Parathyroid adenoma (tissue), 2 donors: ENCODE measurements at regions not wholly inside any gene's neighbourhood (a gene's known extent, or its start where the extent isn't known, plus 50 kb on each side); places are given as distances from the start of the nearest gene placed in this dataset.

Source experiments
- H2AFZ ChIP-seq: fragments of 300-600 bp; sonication (generic); one replicate; pipeline ENCODE4 v1.7.0; 2017; ENCODE audit warnings: antibody characterized with exemption, mild to moderate bottlenecking
- H3K27ac ChIP-seq: fragments of 300-600 bp; sonication (generic); one replicate; pipeline ENCODE4 v1.7.0; 2017
- H3K27me3 ChIP-seq: fragments of 300-600 bp; sonication (generic); one replicate; pipeline ENCODE4 v1.7.0; 2017; ENCODE audit warnings: low read length; ENCODE audit not compliant: control insufficient read depth, insufficient read depth
- H3K36me3 ChIP-seq: fragments of 300-600 bp; sonication (generic); one replicate; pipeline ENCODE4 v1.7.0; 2017; ENCODE audit warnings: low read length; ENCODE audit not compliant: control insufficient read depth, insufficient read depth
- H3K4me1 ChIP-seq: fragments of 300-600 bp; sonication (generic); one replicate; pipeline ENCODE4 v1.7.0; 2017; ENCODE audit warnings: control low read depth
- H3K4me2 ChIP-seq: fragments of 300-600 bp; sonication (generic); one replicate; pipeline ENCODE4 v1.7.0; 2017; ENCODE audit warnings: low read length
- H3K4me3 ChIP-seq: fragments of 300-600 bp; sonication (generic); one replicate; pipeline ENCODE4 v1.7.0; 2017; ENCODE audit warnings: low read depth, low read length
- H3K79me2 ChIP-seq: fragments of 300-600 bp; sonication (generic); one replicate; pipeline ENCODE4 v1.7.0; 2017; ENCODE audit warnings: control low read depth
- H3K9ac ChIP-seq: fragments of 300-600 bp; sonication (generic); one replicate; pipeline ENCODE4 v1.7.0; 2017; ENCODE audit warnings: mild to moderate bottlenecking
- H3K9me3 ChIP-seq: fragments of 300-600 bp; sonication (generic); one replicate; pipeline ENCODE4 v1.7.0; 2017; ENCODE audit warnings: low read length; ENCODE audit not compliant: control insufficient read depth
- TF ChIP-seq, protein P1 (sequence below): fragments of 300-600 bp; sonication (generic); IDR thresholded peaks from one replicate; pipeline ENCODE4 v1.7.0; 2017; ENCODE audit warnings: antibody characterized with exemption, mild to moderate bottlenecking
- donor health status: primary hyperparathyroidism.

GRCh38 chr20:48042628-48043027 is 257.3 kb upstream of the SULF2 start:
- Histone ChIP-seq H3K4me2 (no peak overlapping the region), H3K27me3 (peaks cover 3% of the 10 kb centered on the region), H3K9me3 (no peaks in the 10 kb centered on the region), H2AFZ (no peak overlapping the region), H3K27ac (no peak overlapping the region), H3K4me3 (no peak overlapping the region), H3K79me2 (no peaks in the 10 kb centered on the region), H3K4me1 (peaks cover under 1% of the 10 kb centered on the region), H3K36me3 (no peaks in the 10 kb centered on the region), H3K9ac (no peak overlapping the region)
- TF ChIP-seq, protein P1, sequence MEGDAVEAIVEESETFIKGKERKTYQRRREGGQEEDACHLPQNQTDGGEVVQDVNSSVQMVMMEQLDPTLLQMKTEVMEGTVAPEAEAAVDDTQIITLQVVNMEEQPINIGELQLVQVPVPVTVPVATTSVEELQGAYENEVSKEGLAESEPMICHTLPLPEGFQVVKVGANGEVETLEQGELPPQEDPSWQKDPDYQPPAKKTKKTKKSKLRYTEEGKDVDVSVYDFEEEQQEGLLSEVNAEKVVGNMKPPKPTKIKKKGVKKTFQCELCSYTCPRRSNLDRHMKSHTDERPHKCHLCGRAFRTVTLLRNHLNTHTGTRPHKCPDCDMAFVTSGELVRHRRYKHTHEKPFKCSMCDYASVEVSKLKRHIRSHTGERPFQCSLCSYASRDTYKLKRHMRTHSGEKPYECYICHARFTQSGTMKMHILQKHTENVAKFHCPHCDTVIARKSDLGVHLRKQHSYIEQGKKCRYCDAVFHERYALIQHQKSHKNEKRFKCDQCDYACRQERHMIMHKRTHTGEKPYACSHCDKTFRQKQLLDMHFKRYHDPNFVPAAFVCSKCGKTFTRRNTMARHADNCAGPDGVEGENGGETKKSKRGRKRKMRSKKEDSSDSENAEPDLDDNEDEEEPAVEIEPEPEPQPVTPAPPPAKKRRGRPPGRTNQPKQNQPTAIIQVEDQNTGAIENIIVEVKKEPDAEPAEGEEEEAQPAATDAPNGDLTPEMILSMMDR, result no peak

DNA sequence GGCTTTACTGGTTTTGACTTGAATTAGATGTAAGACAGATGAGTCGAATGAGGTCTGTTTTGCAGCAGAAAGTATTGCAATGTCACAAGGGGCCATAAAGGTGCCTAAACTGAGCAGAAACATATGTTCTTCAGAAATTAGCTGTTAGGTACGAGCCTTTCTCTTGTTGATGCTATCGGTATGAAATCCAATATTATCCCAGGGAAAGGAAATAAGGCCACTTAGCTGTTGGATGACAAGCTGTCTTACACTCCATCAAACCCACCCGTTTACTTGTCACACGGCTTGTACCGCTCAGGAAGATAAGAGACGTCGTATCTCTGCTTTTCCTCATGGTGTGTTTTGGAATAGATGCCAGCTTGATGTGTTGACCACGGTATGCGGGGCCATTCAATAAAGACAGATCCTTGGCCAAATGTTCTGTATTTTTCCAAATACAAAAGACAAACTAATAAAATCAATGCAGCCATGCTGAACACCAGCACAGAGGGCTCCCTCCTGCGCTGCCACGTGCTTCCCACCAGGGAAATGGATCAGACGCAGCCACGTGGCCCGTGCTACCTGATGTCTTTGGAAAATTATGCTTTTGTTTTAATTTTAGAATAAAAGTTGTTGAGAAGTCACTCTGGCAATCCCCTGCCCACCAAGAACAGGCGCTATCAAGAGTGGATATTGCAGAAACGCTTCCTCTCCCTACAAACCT is 255.9 kb upstream of the SULF2 start:
- TF ChIP-seq, protein P1, result no peak
- Histone ChIP-seq H3K9me3 (no peaks in the 10 kb centered on the region), H3K79me2 (no peaks in the 10 kb centered on the region)

GRCh38 chr20:48040491-48040890 is 255.2 kb upstream of the SULF2 start:
- Histone ChIP-seq H3K36me3 (no peaks in the 10 kb centered on the region), H3K4me1 (peaks cover 5% of the 10 kb centered on the region), H3K27me3 (peaks cover 3% of the 10 kb centered on the region), H2AFZ (no peak overlapping the region), H3K4me2 (no peak overlapping the region), H3K79me2 (no peaks in the 10 kb centered on the region), H3K9ac (no peak overlapping the region), H3K27ac (no peak overlapping the region), H3K4me3 (no peak overlapping the region), H3K9me3 (no peaks in the 10 kb centered on the region)
- TF ChIP-seq, protein P1, result no peak

More for the DNA sequence above, 255.9 kb upstream of the SULF2 start:
- Histone ChIP-seq H3K27me3 (peaks cover 3% of the 10 kb centered on the region), H3K4me1 (peaks cover 5% of the 10 kb centered on the region), H3K36me3 (no peaks in the 10 kb centered on the region), H3K9ac (no peak overlapping the region), H3K4me3 (no peak overlapping the region), H3K27ac (no peak overlapping the region), H2AFZ (peak overlapping the region; percentile 39), H3K4me2 (no peak overlapping the region)

- Histone ChIP-seq H3K79me2 (no peaks in the 10 kb centered on the region), H2AFZ (no peak overlapping the region), H3K4me3 (no peak overlapping the region), H3K9ac (no peak overlapping the region), H3K36me3 (no peaks in the 10 kb centered on the region), H3K4me2 (no peak overlapping the region), H3K27me3 (peaks cover 3% of the 10 kb centered on the region), H3K27ac (no peak overlapping the region), H3K4me1 (peaks cover 5% of the 10 kb centered on the region), H3K9me3 (no peaks in the 10 kb centered on the region)
- TF ChIP-seq, protein P1, result no peak
Measured at GRCh38 chr20:48040051-48040450, 254.8 kb upstream of the SULF2 start.

GRCh38 chr20:48039514-48039913 is 254.2 kb upstream of the SULF2 start:
- H3K79me2 ChIP-seq, result no peaks in the 10 kb centered on the region
- H3K27me3 ChIP-seq, result peaks cover 3% of the 10 kb centered on the region
- H3K4me3 ChIP-seq, result no peak overlapping the region
- H3K4me1 ChIP-seq, result peaks cover 5% of the 10 kb centered on the region
- H3K36me3 ChIP-seq, result no peaks in the 10 kb centered on the region
- H3K9me3 ChIP-seq, result no peaks in the 10 kb centered on the region
- no peak overlapping the region for H3K9ac ChIP-seq
- no peak overlapping the region for H2AFZ ChIP-seq
- TF ChIP-seq, protein P1, result no peak
- no peak overlapping the region for H3K27ac ChIP-seq
- H3K4me2 ChIP-seq, result no peak overlapping the region
